HCT116 (cell line): ENCODE measurements at regions not wholly inside any gene's neighbourhood (a gene's known extent, or its start where the extent isn't known, plus 50 kb on each side); places are given as distances from the start of the nearest gene placed in this dataset.

Experiments
- ATAC-seq: fragments of 200-7000 bp; cut with Tn5 transposase; 2 replicates; pipeline ENCODE4 v1.9.1; 2020; ENCODE audit warnings: mild to moderate bottlenecking, moderate library complexity
- BruUV-seq: library from RNA; stranded (reverse); fragments of 400-500 nt; replicated peaks from 2 replicates; lab custom pipeline; 2021; lab: Mats Ljungman, UMichigan
- CTCF ChIA-PET: fragments of 300-600 bp; sonication (Branson Sonifier 250); formaldehyde crosslinking; loops from one replicate; lab custom pipeline; 2021; ENCODE audit warnings: antibody characterized with exemption; lab: Charles Lee
- POLR2A ChIA-PET: fragments of 300-600, 350-600 bp; sonication (Branson Sonifier 250); formaldehyde crosslinking; loops from one replicate; lab custom pipeline; 2021; ENCODE audit warnings: antibody characterized with exemption; lab: Charles Lee
- RAD21 ChIA-PET, 2 experiments: fragments of 300-600 bp; sonication (Branson Sonifier 250); formaldehyde crosslinking; loops; one replicate each; lab custom pipeline; 2023; ENCODE audit warnings: low total read pairs in 2 of 2; ENCODE audit not compliant: uncharacterized antibody in 2 of 2, unreplicated experiment in 2 of 2, low non-redundant PET in 1 of 2; lab: Charles Lee
- DNase-seq: peaks from one replicate; pipeline ENCODE4 v3.0.0-alpha.2; 2010; ENCODE audit warnings: low read depth, low spot score
- H2AFZ ChIP-seq: fragments of 200-600 bp; shearing (Covaris generic), sonication (generic); 2 replicates; pipeline ENCODE4 v1.6.1; 2017; ENCODE audit warnings: low read depth, mixed run types, mixed read lengths, antibody characterized with exemption, low read length; ENCODE audit not compliant: poor library complexity, severe bottlenecking
- H3K27ac ChIP-seq: 2 replicates; pipeline ENCODE4 v1.5.1; 2012; ENCODE audit warnings: low read depth, low read length
- H3K27me3 ChIP-seq: fragments of 200-600 bp; sonication (generic); 2 replicates; pipeline ENCODE4 v1.6.1; 2016; ENCODE audit warnings: mixed run types, low read length, mixed read lengths; ENCODE audit not compliant: insufficient read depth
- H3K36me3 ChIP-seq, 2 experiments: fragments of 200-500 bp in 1 of 2; fragments of 200-600 bp in 1 of 2; sonication (Bioruptor generic) in 1 of 2; sonication (generic) in 1 of 2; 2 replicates each; pipeline versions ENCODE4 v1.5.1 to v1.6.1; 2014 to 2016; ENCODE audit warnings: low read length in 2 of 2, inconsistent platforms in 1 of 2, mixed read lengths in 1 of 2, mixed run types in 1 of 2; ENCODE audit not compliant: insufficient read depth in 2 of 2, control insufficient read depth in 1 of 2
- H3K4me1 ChIP-seq, 2 experiments: fragments of 200-600 bp in 1 of 2; sonication (generic) in 1 of 2; 2 replicates each; pipeline versions ENCODE4 v1.5.1 to v1.6.1; 2012 to 2017; ENCODE audit warnings: low read length in 2 of 2, inconsistent platforms in 1 of 2, mild to moderate bottlenecking in 1 of 2, mixed read lengths in 1 of 2, mixed run types in 1 of 2, moderate library complexity in 1 of 2; ENCODE audit not compliant: insufficient read depth in 2 of 2, control insufficient read depth in 1 of 2
- H3K4me2 ChIP-seq: fragments of 200-600 bp; sonication (generic); 2 replicates; pipeline ENCODE4 v1.6.1; 2017; ENCODE audit warnings: mixed run types, low read length, mixed read lengths
- H3K4me3 ChIP-seq, 2 experiments: fragments of 200-600 bp in 1 of 2; sonication (generic) in 1 of 2; replicated peaks in 1 of 2; 2 replicates each; pipeline ENCODE4 v1.5.1; 2011 to 2016; ENCODE audit warnings: low read length in 2 of 2, control low read depth in 1 of 2, low read depth in 1 of 2, mild to moderate bottlenecking in 1 of 2, mixed read lengths in 1 of 2, mixed run types in 1 of 2
- H3K79me2 ChIP-seq: fragments of 200-600 bp; sonication (generic); 2 replicates; pipeline ENCODE4 v1.6.1; 2017; ENCODE audit warnings: mild to moderate bottlenecking, mixed run types, low read length, moderate library complexity, mixed read lengths; ENCODE audit not compliant: insufficient read depth
- H3K9ac ChIP-seq: fragments of 200-600 bp; sonication (generic); 2 replicates; pipeline ENCODE4 v1.6.1; 2016; ENCODE audit warnings: low read length, mixed read lengths
- H3K9me2 ChIP-seq: fragments of 200-600 bp; sonication (generic), shearing (Covaris generic); 2 replicates; pipeline ENCODE4 v1.6.1; 2017; ENCODE audit warnings: mixed run types, mild to moderate bottlenecking, moderate library complexity; ENCODE audit not compliant: insufficient read depth
- H3K9me3 ChIP-seq, 2 experiments: fragments of 200-500 bp in 1 of 2; fragments of 200-600 bp in 1 of 2; sonication (Bioruptor generic) in 1 of 2; sonication (generic) in 1 of 2; 2 replicates each; pipeline ENCODE4 v1.6.1; 2014 to 2017; ENCODE audit warnings: low read length in 2 of 2, mixed read lengths in 2 of 2, inconsistent platforms in 1 of 2, low read depth in 1 of 2, mild to moderate bottlenecking in 1 of 2, mixed run types in 1 of 2, moderate library complexity in 1 of 2; ENCODE audit not compliant: control insufficient read depth in 1 of 2, insufficient read depth in 1 of 2
- H4K20me1 ChIP-seq: fragments of 200-600 bp; sonication (generic), shearing (Covaris generic); 2 replicates; pipeline ENCODE4 v1.6.1; 2017; ENCODE audit warnings: mixed run types, mild to moderate bottlenecking, moderate library complexity; ENCODE audit not compliant: insufficient read depth
- ATF3 ChIP-seq: IDR thresholded peaks from 2 replicates; pipeline ENCODE4 v1.6.1; 2012
- CBX3 ChIP-seq: IDR thresholded peaks from 2 replicates; pipeline ENCODE4 v1.6.1; 2012; ENCODE audit warnings: low read depth
- CEBPB ChIP-seq: IDR thresholded peaks from 2 replicates; pipeline ENCODE4 v1.6.1; 2012; ENCODE audit warnings: low read depth
- EGR1 ChIP-seq: IDR thresholded peaks from 2 replicates; pipeline ENCODE4 v1.6.1; 2012; ENCODE audit warnings: low read depth
- ELF1 ChIP-seq: IDR thresholded peaks from 2 replicates; pipeline ENCODE4 v1.6.1; 2012; ENCODE audit warnings: low read depth, borderline replicate concordance
- EZH2 ChIP-seq: fragments of 200-600 bp; sonication (generic); IDR thresholded peaks from 2 replicates; pipeline ENCODE4 v1.6.1; 2017; ENCODE audit warnings: antibody characterized with exemption, mixed run types
- FOSL1 ChIP-seq: IDR thresholded peaks from 2 replicates; pipeline ENCODE4 v1.6.1; 2012; ENCODE audit warnings: low read depth
- MAX ChIP-seq: IDR thresholded peaks from 2 replicates; pipeline ENCODE4 v1.6.1; 2012
- POLR2A ChIP-seq: IDR thresholded peaks from 2 replicates; pipeline ENCODE4 v1.7.0; 2011; ENCODE audit warnings: borderline replicate concordance; ENCODE audit not compliant: insufficient read depth, insufficient read length; ENCODE audit errors: extremely low read depth
- POLR2AphosphoS5 ChIP-seq: IDR thresholded peaks from 2 replicates; pipeline ENCODE4 v1.6.1; 2011; ENCODE audit warnings: mild to moderate bottlenecking, low read depth, low read length, moderate library complexity
- RAD21 ChIP-seq: IDR thresholded peaks from 2 replicates; pipeline ENCODE4 v1.6.1; 2012; ENCODE audit warnings: low read depth, mild to moderate bottlenecking
- REST ChIP-seq: IDR thresholded peaks from 2 replicates; pipeline ENCODE4 v1.6.1; 2012; ENCODE audit warnings: low read depth
- SIN3A ChIP-seq: IDR thresholded peaks from 2 replicates; pipeline ENCODE4 v1.6.1; 2012; ENCODE audit warnings: low read depth
- SP1 ChIP-seq: IDR thresholded peaks from 2 replicates; pipeline ENCODE4 v1.6.1; 2012; ENCODE audit warnings: low read depth
- SRF ChIP-seq: IDR thresholded peaks from 2 replicates; pipeline ENCODE4 v1.6.1; 2012; ENCODE audit warnings: low read depth
- YY1 ChIP-seq: IDR thresholded peaks from 2 replicates; pipeline ENCODE4 v1.6.1; 2011; ENCODE audit warnings: low read length, low read depth, moderate library complexity, mild to moderate bottlenecking; ENCODE audit not compliant: insufficient replicate concordance; ENCODE audit errors: extremely low read depth
- ZFX ChIP-seq: fragments of 450-650 bp; IDR thresholded peaks from 2 replicates; pipeline ENCODE4 v1.6.1; 2017
- ZNF274 ChIP-seq: fragments of 200-500 bp; sonication (Bioruptor generic); IDR thresholded peaks from 2 replicates; pipeline ENCODE4 v1.6.1; 2014; ENCODE audit warnings: mild to moderate bottlenecking, low read depth, low read length, inconsistent platforms
- intact Hi-C: fragments of 100-400 bp; cut with micrococcal nuclease; formaldehyde crosslinking; loops from 2 replicates; pipeline ENCODE4 v1.10.0; 2022

- no TSS peak for BruUV-seq
- TF ChIP-seq ELF1 (no peak), CBX3 (no peak), RAD21 (no peak), EGR1 (no peak), ZFX (no peak), MAX (no peak), POLR2A (no peak), ATF3 (no peak), SP1 (no peak), YY1 (no peak), REST (no peak), ZNF274 (no peak), CEBPB (no peak), FOSL1 (no peak), SRF (no peak), SIN3A (no peak), EZH2 (no peak), POLR2AphosphoS5 (no peak)
- Histone ChIP-seq H3K27me3 (no peaks in the 10 kb centered on the region), H3K9me3 (no peaks in the 10 kb centered on the region), H3K9ac (no peak overlapping the region), H3K4me2 (no peak overlapping the region), H3K36me3 (no peaks in the 10 kb centered on the region), H3K79me2 (no peaks in the 10 kb centered on the region), H3K9me2 (no peaks in the 10 kb centered on the region; the same call in 1 of the 2 replicates), H3K4me3 (no peak overlapping the region), H3K27ac (no peak overlapping the region), H2AFZ (no peak overlapping the region), H4K20me1 (no peaks in the 10 kb centered on the region), H3K4me1 (no peaks in the 10 kb centered on the region)
- CTCF ChIA-PET = no interaction called here
- intact Hi-C loops = no loop called here
- RAD21 ChIA-PET = no interaction called here
- POLR2A ChIA-PET = no interaction called here
- no peak for DNase-seq
- ATAC-seq = no peak
These were observed 195.8 kb downstream of the FOXO1 start for GRCh38 chr13:40470660-40471059.
